Fibroblast of villous mesenchyme (primary cell): ENCODE measurements at regions not wholly inside any gene's neighbourhood (a gene's known extent, or its start where the extent isn't known, plus 50 kb on each side); places are given as distances from the start of the nearest gene placed in this dataset.
"Not testable (repeated sequence)": the region's sequence is repeated elsewhere in the genome, so short reads cannot be mapped to it uniquely, and the experiment has no call there.

Source experiments
- DNase-seq: peaks from one replicate; pipeline ENCODE4 v3.0.0-alpha.2; 2010; ENCODE audit warnings: low read depth
- H3K4me3 ChIP-seq: 2 replicates; pipeline ENCODE4 v1.5.1; 2011; ENCODE audit warnings: low read depth, mild to moderate bottlenecking, low read length
- CTCF ChIP-seq: IDR thresholded peaks from 2 replicates; pipeline ENCODE4 v1.5.1; 2012; ENCODE audit warnings: low read depth, mild to moderate bottlenecking, low read length; ENCODE audit not compliant: insufficient read depth

- H3K4me3 ChIP-seq: no peak overlapping the region
- DNase-seq: peak; percentile 14
- no peak for TF ChIP-seq CTCF
Measured at GRCh38 chr4:138438608-138439007, 196.5 kb upstream of the SLC7A11 start.

GRCh38 chr4:138437263-138437851, 195.2 kb upstream of the SLC7A11 start:
- DNase-seq: no peak
- H3K4me3 ChIP-seq: no peak overlapping the region
- TF ChIP-seq CTCF: no peak

GRCh38 chr4:138435733-138436132, 193.6 kb upstream of the SLC7A11 start:
- H3K4me3 ChIP-seq, DNase-seq: not testable (repeated sequence)

- not testable (repeated sequence) for H3K4me3 ChIP-seq, DNase-seq
Measured at GRCh38 chr4:138435046-138435445, 192.9 kb upstream of the SLC7A11 start.

- H3K4me3 ChIP-seq: no peak overlapping the region
- TF ChIP-seq CTCF: no peak
- no peak for DNase-seq
Measured at GRCh38 chr4:138428611-138429010, 186.5 kb upstream of the SLC7A11 start.

DNA sequence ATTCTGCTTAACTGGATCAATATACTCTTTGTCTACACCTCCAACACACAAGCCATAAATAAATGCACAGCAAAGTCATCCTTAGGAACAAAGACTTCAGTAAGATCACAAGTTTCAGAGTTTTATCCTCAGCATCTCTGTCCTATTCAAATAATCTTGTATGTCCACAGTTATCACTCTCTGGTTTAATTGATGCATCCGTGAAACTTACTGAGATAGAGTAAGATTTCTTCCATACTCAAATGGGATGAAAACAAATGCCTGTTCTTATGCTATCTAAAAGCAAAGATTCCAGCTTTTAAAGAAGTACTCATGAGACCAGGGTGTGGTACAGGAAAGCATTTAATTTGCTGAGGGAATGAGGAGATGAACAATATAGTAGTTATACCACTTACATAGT, 184.6 kb upstream of the SLC7A11 start:
- no peak for TF ChIP-seq CTCF
- no peak for DNase-seq
- H3K4me3 ChIP-seq: no peak overlapping the region

DNA sequence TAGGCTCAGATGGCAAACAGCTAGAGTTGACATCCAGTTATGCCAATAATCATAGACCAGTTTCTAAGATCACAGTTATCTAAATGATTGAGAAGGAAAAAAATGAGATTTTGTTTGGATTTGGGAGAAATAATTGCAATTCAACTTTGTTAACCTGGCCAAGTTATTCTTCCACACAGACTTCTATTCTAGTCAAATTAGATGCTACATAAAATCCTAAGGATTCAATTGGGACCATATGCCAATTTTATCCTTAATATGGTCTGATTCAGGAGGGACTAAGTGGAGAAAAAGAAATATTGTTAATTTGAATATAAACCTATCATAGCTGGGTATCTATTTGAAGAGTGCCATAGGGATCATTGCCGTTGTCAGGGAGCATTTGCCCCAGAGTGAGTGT, 178.3 kb upstream of the SLC7A11 start:
- no peak for TF ChIP-seq CTCF

DNA sequence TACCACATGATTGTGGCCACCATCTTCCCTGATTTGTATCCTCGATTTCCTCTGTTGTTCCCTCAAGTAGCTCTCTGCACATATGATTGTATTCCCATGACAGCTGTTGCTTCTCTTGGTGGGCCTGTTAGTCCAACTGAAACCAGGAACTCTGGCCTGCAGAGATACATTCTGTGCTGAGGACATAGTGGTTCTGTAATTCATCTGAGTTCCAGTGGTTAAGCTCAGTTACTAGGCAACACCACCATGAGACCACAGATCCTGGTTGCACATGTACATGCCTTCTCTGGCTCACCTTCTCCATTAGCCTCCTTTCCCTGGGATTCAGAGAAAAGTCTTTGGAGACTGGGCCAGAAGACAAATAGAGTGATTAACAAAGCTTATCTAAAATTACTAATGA, 172.1 kb upstream of the SLC7A11 start:
- no peak overlapping the region for H3K4me3 ChIP-seq
- no peak for TF ChIP-seq CTCF
- DNase-seq: no peak

More for the DNA sequence above, 178.3 kb upstream of the SLC7A11 start:
- DNase-seq: no peak
- H3K4me3 ChIP-seq: no peak overlapping the region
